ENCODE measurements at regions not wholly inside any gene's neighbourhood (a gene's known extent, or its start where the extent isn't known, plus 50 kb on each side); places are given as distances from the start of the nearest gene placed in this dataset.

DNA sequence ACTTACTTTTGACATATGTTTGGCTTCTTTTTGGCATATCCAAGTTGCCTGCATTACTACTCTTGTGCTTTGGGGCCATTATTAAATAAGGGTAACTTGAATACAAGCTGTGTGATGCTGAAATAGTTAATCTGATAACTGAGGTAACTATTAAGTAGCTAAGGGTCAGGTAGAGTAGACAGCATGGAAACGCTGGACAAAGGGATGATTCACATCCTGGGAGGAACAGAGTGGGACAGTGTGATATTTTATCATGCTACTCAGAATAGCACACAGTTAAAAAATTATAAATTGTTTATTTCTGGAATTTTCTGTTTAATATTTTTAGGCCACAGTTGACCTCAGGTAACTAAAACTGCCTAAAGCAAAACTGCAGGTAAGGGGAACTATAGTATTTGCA lies 483.9 kb downstream of the RFPL4B start:
- no peak overlapping the region for H3K27ac ChIP-seq
- H3K36me3 ChIP-seq: no peaks in the 10 kb centered on the region
- no peaks in the 10 kb centered on the region for H3K27me3 ChIP-seq
- H3K4me1 ChIP-seq: no peaks in the 10 kb centered on the region
- no peak for DNase-seq
- H3K4me3 ChIP-seq: no peak overlapping the region
- WGBS, 2 donors: 43 to 44% methylated on average over 1 of the region's 1 CpG
- intact Hi-C loops (cut with DNase I): no loop called here
- TF ChIP-seq POLR2A (IDR thresholded peaks at IDR 0.05): no peak
- TF ChIP-seq, protein P1, sequence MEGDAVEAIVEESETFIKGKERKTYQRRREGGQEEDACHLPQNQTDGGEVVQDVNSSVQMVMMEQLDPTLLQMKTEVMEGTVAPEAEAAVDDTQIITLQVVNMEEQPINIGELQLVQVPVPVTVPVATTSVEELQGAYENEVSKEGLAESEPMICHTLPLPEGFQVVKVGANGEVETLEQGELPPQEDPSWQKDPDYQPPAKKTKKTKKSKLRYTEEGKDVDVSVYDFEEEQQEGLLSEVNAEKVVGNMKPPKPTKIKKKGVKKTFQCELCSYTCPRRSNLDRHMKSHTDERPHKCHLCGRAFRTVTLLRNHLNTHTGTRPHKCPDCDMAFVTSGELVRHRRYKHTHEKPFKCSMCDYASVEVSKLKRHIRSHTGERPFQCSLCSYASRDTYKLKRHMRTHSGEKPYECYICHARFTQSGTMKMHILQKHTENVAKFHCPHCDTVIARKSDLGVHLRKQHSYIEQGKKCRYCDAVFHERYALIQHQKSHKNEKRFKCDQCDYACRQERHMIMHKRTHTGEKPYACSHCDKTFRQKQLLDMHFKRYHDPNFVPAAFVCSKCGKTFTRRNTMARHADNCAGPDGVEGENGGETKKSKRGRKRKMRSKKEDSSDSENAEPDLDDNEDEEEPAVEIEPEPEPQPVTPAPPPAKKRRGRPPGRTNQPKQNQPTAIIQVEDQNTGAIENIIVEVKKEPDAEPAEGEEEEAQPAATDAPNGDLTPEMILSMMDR (IDR thresholded peaks at IDR 0.05): no peak
- no peaks in the 10 kb centered on the region for H3K9me3 ChIP-seq

DNA sequence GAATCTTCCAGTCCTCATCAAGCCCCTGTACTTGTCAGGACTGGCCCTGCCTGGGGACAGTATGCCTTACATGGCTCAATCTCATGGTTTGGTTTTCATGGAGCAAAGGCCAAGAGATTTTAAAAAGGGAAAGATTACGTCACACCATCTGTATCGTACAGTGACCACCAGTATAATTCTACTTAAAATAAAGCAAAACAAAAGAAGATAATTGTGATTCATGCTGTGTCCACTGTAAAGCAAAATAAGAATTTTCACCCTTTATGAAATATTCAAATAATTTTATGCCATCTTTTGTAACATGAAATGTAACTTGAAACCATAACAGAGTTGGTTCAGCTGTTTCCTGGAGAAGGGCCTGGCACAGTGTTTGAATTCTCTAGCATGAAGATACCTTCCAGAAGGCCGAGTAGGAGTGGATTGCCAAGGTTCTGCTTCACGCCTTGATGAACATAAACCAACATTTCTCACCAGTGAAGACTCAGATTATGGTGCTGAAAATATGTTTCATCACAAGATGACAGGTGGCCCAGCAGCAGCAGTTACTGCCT lies 486.5 kb downstream of the RFPL4B start:
- Histone ChIP-seq H3K4me3 (no peak overlapping the region), H3K4me1 (no peaks in the 10 kb centered on the region), H3K27me3 (no peaks in the 10 kb centered on the region), H3K36me3 (no peaks in the 10 kb centered on the region), H3K27ac (no peak overlapping the region), H3K9me3 (no peaks in the 10 kb centered on the region)
- 50 to 65% methylated on average over 4 of the region's 4 CpGs for WGBS, 2 donors
- no peak for DNase-seq
- intact Hi-C loops (cut with DNase I): no loop called here
- TF ChIP-seq POLR2A (IDR thresholded peaks at IDR 0.05): no peak
- TF ChIP-seq, protein P1 (IDR thresholded peaks at IDR 0.05): no peak

DNA sequence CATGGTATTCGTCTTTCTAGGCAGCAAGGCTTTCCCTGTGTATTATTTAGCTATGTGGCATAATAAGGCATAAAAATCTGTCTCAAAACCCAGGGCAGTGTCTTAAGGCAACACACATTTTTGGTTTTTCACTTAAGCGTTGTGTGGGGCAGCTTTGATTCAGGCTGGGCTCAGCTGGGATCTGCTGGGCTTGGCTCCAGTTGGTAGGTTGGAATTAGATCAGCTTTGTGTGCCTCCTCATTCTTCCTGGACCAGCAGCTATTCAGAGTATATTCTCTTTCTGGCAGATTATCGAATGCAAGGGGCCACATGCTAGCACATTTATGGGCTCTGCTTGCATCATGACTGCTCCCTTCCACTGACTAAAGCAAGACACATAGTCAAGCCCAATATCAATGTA lies 487.9 kb downstream of the RFPL4B start:
- Histone ChIP-seq H3K36me3 (no peaks in the 10 kb centered on the region), H3K27me3 (no peaks in the 10 kb centered on the region), H3K9me3 (no peaks in the 10 kb centered on the region), H3K4me3 (no peak overlapping the region), H3K4me1 (no peaks in the 10 kb centered on the region), H3K27ac (no peak overlapping the region)
- TF ChIP-seq POLR2A (IDR thresholded peaks at IDR 0.05): no peak
- TF ChIP-seq, protein P1 (IDR thresholded peaks at IDR 0.05): no peak
- intact Hi-C loops (cut with DNase I): no loop called here
- 80 to 93% methylated on average over 3 of the region's 3 CpGs for WGBS, 2 donors
- DNase-seq: no peak

DNA sequence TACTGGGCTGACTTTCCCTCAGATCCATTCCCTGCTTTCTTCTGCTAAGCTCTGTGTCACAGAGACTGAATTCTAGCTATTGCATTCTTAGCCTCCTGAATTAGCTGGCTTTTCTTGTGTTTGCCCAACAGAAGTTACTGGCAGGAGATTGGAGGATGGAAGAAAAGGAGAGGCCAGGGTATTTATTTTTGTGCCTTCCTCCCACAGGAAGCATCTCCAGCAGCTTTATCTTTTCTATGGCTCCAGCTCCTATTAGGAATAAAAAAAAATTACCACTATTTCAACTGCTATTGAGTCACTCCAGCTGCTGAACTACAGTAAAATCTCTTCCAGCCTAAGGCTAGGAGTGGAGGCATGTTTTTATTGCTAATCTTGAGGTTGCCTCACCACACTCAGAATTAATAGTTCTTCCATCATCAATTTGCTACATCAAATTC lies 492.4 kb downstream of the RFPL4B start:
- intact Hi-C loops (cut with DNase I): no loop called here
- no peaks in the 10 kb centered on the region for H3K36me3 ChIP-seq
- no peaks in the 10 kb centered on the region for H3K4me1 ChIP-seq
- no peak for TF ChIP-seq POLR2A (IDR thresholded peaks at IDR 0.05)
- TF ChIP-seq, protein P1 (IDR thresholded peaks at IDR 0.05): no peak
- no peaks in the 10 kb centered on the region for H3K27me3 ChIP-seq
- H3K27ac ChIP-seq: no peak overlapping the region
- no peak for DNase-seq
- no peak overlapping the region for H3K4me3 ChIP-seq
- no peaks in the 10 kb centered on the region for H3K9me3 ChIP-seq

DNA sequence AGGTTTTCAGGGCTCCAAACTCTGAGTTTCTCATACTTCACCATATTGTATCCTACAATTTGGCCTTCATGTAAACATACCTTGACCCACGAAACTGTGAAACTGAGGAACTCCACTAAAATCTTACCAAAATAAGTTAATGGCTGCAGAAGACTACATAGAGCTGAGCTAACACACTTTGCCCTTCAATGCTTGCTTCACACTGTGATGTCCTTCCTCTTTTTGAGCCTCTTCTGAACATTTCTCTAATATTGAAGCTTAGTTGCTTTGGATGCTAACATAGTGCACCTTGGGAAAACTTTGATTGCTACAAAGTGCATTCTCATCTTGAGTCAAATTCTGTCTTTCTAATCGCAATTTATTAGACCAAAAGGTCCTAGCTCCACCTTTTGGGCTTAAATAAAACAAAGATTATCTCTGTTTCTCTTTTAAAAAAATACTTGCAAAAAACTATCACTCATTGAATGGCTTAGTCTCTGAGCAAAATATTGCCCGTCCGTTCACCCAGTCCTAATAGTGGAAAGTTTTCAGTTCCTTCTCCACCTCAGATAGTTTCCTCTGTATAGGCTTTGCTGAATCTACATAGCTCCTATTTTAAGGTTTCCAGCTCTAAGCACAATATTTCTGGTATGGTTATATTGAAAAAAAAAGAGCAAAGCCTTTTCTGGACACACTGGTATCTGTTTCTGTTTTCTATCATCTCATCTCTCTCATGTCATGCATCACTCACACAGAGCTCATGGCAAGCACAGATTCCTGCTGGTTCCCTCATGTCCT lies 494.6 kb downstream of the RFPL4B start:
- Histone ChIP-seq H3K4me3 (no peak overlapping the region), H3K36me3 (no peaks in the 10 kb centered on the region), H3K4me1 (no peaks in the 10 kb centered on the region), H3K27me3 (no peaks in the 10 kb centered on the region), H3K9me3 (no peaks in the 10 kb centered on the region), H3K27ac (no peak overlapping the region)
- intact Hi-C loops (cut with DNase I): no loop called here
- no peak for DNase-seq
- TF ChIP-seq, protein P1 (IDR thresholded peaks at IDR 0.05): no peak
- TF ChIP-seq POLR2A (IDR thresholded peaks at IDR 0.05): no peak
- 78 to 90% methylated on average over 4 of the region's 4 CpGs for WGBS, 2 donors

Data from esophagus squamous epithelium (tissue), 5 donors.